ENCODE measurements at regions not wholly inside any gene's neighbourhood (a gene's known extent, or its start where the extent isn't known, plus 50 kb on each side); places are given as distances from the start of the nearest gene placed in this dataset.

- Histone ChIP-seq H3K4me2 (ENCODE audit: low read depth, low read length) (no peak overlapping the region), H3K4ac (ENCODE audit: low read depth, low read length) (no peak overlapping the region), H3K36me3 (ENCODE audit: control insufficient read depth, insufficient read depth, low read length) (no peaks in the 10 kb centered on the region), H4K20me1 (ENCODE audit: insufficient read depth, low read length) (no peaks in the 10 kb centered on the region), H3K4me1 (ENCODE audit: control insufficient read depth, insufficient read depth, low read length) (peaks cover 14% of the 10 kb centered on the region), H3K27me3 (ENCODE audit: control insufficient read depth, insufficient read depth, low read length) (no peaks in the 10 kb centered on the region), H3K9me1 (ENCODE audit: insufficient read depth, low read length) (no peaks in the 10 kb centered on the region), H3K14ac (replicated peaks; ENCODE audit: low read depth, low read length) (no peak overlapping the region), H4K8ac (ENCODE audit: low read depth in 2 of 2, low read length in 2 of 2) (no peak overlapping the region), H2BK5ac (ENCODE audit: low read depth, low read length, poor library complexity, severe bottlenecking) (no peak overlapping the region), H3K4me3 (ENCODE audit: insufficient read depth, low read depth, low read length) (no peak overlapping the region), H2AK5ac (ENCODE audit: low read depth, low read length) (no peak overlapping the region), H3K27ac (ENCODE audit: insufficient read depth, low read length) (no peak overlapping the region), H3K9me3 (ENCODE audit: control insufficient read depth, insufficient read depth, low read length) (no peaks in the 10 kb centered on the region), H2BK20ac (ENCODE audit: low read depth, low read length) (no peak overlapping the region), H2AFZ (replicated peaks; ENCODE audit: low read length, poor library complexity) (no peak overlapping the region), H3K18ac (ENCODE audit: low read depth, low read length) (no peak overlapping the region), H3K79me1 (ENCODE audit: low read depth in 1 of 2, low read length in 2 of 2) (0 out of 4 replicates have a peak, but pooled peaks cover 0 to under 1% of the 10 kb centered on the region in 2 experiments), H3K9ac (ENCODE audit: low read depth, low read length) (no peak overlapping the region), H3K56ac (ENCODE audit: extremely low read depth, insufficient read depth, low read length) (no peak overlapping the region), H2BK15ac (ENCODE audit: low read depth, low read length) (no peak overlapping the region), H2AK9ac (replicated peaks; ENCODE audit: low read depth, low read length, poor library complexity) (no peak overlapping the region), H4K5ac (ENCODE audit: low read depth, low read length) (no peak overlapping the region), H3K23ac (ENCODE audit: low read depth, low read length) (no peak overlapping the region), H2BK120ac (ENCODE audit: low read depth, low read length) (no peak overlapping the region), H4K91ac (ENCODE audit: insufficient read depth, low read depth, low read length) (no peak overlapping the region)
- TF ChIP-seq, protein P1, sequence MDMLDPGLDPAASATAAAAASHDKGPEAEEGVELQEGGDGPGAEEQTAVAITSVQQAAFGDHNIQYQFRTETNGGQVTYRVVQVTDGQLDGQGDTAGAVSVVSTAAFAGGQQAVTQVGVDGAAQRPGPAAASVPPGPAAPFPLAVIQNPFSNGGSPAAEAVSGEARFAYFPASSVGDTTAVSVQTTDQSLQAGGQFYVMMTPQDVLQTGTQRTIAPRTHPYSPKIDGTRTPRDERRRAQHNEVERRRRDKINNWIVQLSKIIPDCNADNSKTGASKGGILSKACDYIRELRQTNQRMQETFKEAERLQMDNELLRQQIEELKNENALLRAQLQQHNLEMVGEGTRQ (IDR thresholded peaks at IDR 0.05; ENCODE audit: low read depth, low read length): no peak
- no peak for TF ChIP-seq NFE2L2 (IDR thresholded peaks at IDR 0.05; ENCODE audit: low read depth, low read length)
- TF ChIP-seq MAFK (IDR thresholded peaks at IDR 0.05; ENCODE audit: low read depth, low read length): no peak
- no peak for TF ChIP-seq POLR2A (IDR thresholded peaks at IDR 0.05; ENCODE audit: low read depth, low read length)
- TF ChIP-seq BHLHE40 (IDR thresholded peaks at IDR 0.05; ENCODE audit: low read depth, low read length): no peak
- no peak for TF ChIP-seq MAZ (IDR thresholded peaks at IDR 0.05; ENCODE audit: borderline replicate concordance, low read depth, low read length)
- TF ChIP-seq RAD21 (IDR thresholded peaks at IDR 0.05; ENCODE audit: low read length): no peak
- no peak for TF ChIP-seq CHD1 (IDR thresholded peaks at IDR 0.05; ENCODE audit: low read depth, low read length)
- TF ChIP-seq MXI1 (IDR thresholded peaks at IDR 0.05; ENCODE audit: borderline replicate concordance, low read depth, low read length): no peak
- TF ChIP-seq RCOR1 (IDR thresholded peaks at IDR 0.05; ENCODE audit: insufficient replicate concordance, low read length): no peak
- no peak for TF ChIP-seq SMC3 (IDR thresholded peaks at IDR 0.05; ENCODE audit: low read depth, low read length)
- TF ChIP-seq CEBPB (IDR thresholded peaks at IDR 0.05; ENCODE audit: low read depth, low read length): no peak
- no peak for TF ChIP-seq RFX5 (IDR thresholded peaks at IDR 0.05; ENCODE audit: low read depth, low read length)
- no peak for TF ChIP-seq ELK1 (IDR thresholded peaks at IDR 0.05; ENCODE audit: borderline replicate concordance, low read depth, low read length)
- TF ChIP-seq, protein P2, sequence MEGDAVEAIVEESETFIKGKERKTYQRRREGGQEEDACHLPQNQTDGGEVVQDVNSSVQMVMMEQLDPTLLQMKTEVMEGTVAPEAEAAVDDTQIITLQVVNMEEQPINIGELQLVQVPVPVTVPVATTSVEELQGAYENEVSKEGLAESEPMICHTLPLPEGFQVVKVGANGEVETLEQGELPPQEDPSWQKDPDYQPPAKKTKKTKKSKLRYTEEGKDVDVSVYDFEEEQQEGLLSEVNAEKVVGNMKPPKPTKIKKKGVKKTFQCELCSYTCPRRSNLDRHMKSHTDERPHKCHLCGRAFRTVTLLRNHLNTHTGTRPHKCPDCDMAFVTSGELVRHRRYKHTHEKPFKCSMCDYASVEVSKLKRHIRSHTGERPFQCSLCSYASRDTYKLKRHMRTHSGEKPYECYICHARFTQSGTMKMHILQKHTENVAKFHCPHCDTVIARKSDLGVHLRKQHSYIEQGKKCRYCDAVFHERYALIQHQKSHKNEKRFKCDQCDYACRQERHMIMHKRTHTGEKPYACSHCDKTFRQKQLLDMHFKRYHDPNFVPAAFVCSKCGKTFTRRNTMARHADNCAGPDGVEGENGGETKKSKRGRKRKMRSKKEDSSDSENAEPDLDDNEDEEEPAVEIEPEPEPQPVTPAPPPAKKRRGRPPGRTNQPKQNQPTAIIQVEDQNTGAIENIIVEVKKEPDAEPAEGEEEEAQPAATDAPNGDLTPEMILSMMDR (conservative IDR thresholded peaks at IDR 0.05; ENCODE audit: low read depth, low read length): no peak
- no peak for TF ChIP-seq FOS (IDR thresholded peaks at IDR 0.05; ENCODE audit: low read depth, low read length)
- ChIA-PET POLR2A (ENCODE audit: unreplicated experiment) (no interaction called here), CTCF (no interaction called here)
- no CpG with 5 or more reads among the region's 1 CpG for WGBS, 2 experiments (ENCODE audit: extremely low coverage in 2 of 2, insufficient read length in 1 of 2)
- dilution Hi-C loops (cut with HindIII; ENCODE audit: low sequenced_read_pairs, unreplicated experiment): no loop called here
- intact Hi-C loops (cut with micrococcal nuclease): no loop called here
- no TSS peak for BruUV-seq (replicated peaks)
- DNase-seq (no peak), ATAC-seq (ENCODE audit: low read depth) (no peak)
- in situ Hi-C loops (cut with MboI; ENCODE audit: low sequenced_read_pairs): no loop called here
Measured at GRCh38 chr7:106783286-106783685, 81.8 kb upstream of the PIK3CG start.
